ENCODE measurements at regions not wholly inside any gene's neighbourhood (a gene's known extent, or its start where the extent isn't known, plus 50 kb on each side); places are given as distances from the start of the nearest gene placed in this dataset.
"Not testable (repeated sequence)": the region's sequence is repeated elsewhere in the genome, so short reads cannot be mapped to it uniquely, and the experiment has no call there.

- DNase-seq (ENCODE audit: low read depth in 6 of 9, low spot score in 9 of 9); H3K4me1 ChIP-seq (ENCODE audit: control insufficient read depth in 2 of 2, insufficient read depth in 2 of 2, low read length in 2 of 2); H3K36me3 ChIP-seq (ENCODE audit: control insufficient read depth in 2 of 2, insufficient read depth in 2 of 2, low read length in 1 of 2); H3K4me3 ChIP-seq (ENCODE audit: low read length in 2 of 2); H3K27ac ChIP-seq (ENCODE audit: low read depth in 1 of 2, low read length in 1 of 2); H3K9me3 ChIP-seq (ENCODE audit: control insufficient read depth in 2 of 2, insufficient read depth in 1 of 2, low read length in 1 of 2); H3K27me3 ChIP-seq (ENCODE audit: control insufficient read depth in 2 of 2, insufficient read depth in 1 of 2, low read length in 1 of 2): not testable (repeated sequence)
- WGBS, result 96% methylated on average over 3 of the region's 3 CpGs
These were observed 142.1 kb upstream of the KCNK1 start for GRCh38 chr1:233471851-233472250.

- not testable (repeated sequence) for H3K27me3 ChIP-seq (ENCODE audit: control insufficient read depth in 2 of 2, insufficient read depth in 1 of 2, low read length in 1 of 2); H3K4me1 ChIP-seq (ENCODE audit: control insufficient read depth in 2 of 2, insufficient read depth in 2 of 2, low read length in 2 of 2); H3K9me3 ChIP-seq (ENCODE audit: control insufficient read depth in 2 of 2, insufficient read depth in 1 of 2, low read length in 1 of 2); H3K4me3 ChIP-seq (ENCODE audit: low read length in 2 of 2); H3K27ac ChIP-seq (ENCODE audit: low read depth in 1 of 2, low read length in 1 of 2); DNase-seq (ENCODE audit: low read depth in 6 of 9, low spot score in 9 of 9); H3K36me3 ChIP-seq (ENCODE audit: control insufficient read depth in 2 of 2, insufficient read depth in 2 of 2, low read length in 1 of 2)
- WGBS, result 78% methylated on average over 7 of the region's 7 CpGs
These were observed 141.1 kb upstream of the KCNK1 start for GRCh38 chr1:233472796-233473195.

GRCh38 chr1:233473549-233474204 is 140.2 kb upstream of the KCNK1 start:
- H3K9me3 ChIP-seq (ENCODE audit: control insufficient read depth in 2 of 2, insufficient read depth in 1 of 2, low read length in 1 of 2), result no peaks in the 10 kb centered on the region
- no peaks in the 10 kb centered on the region for H3K4me1 ChIP-seq (ENCODE audit: control insufficient read depth in 2 of 2, insufficient read depth in 2 of 2, low read length in 2 of 2)
- no peaks in the 10 kb centered on the region for H3K27me3 ChIP-seq (ENCODE audit: control insufficient read depth in 2 of 2, insufficient read depth in 1 of 2, low read length in 1 of 2)
- no peaks in the 10 kb centered on the region for H3K36me3 ChIP-seq (ENCODE audit: control insufficient read depth in 2 of 2, insufficient read depth in 2 of 2, low read length in 1 of 2)
- no peak overlapping the region for H3K4me3 ChIP-seq (ENCODE audit: low read length in 2 of 2)
- no peak overlapping the region for H3K27ac ChIP-seq (ENCODE audit: low read depth in 1 of 2, low read length in 1 of 2)
- DNase-seq (ENCODE audit: low read depth in 6 of 9, low spot score in 9 of 9), result no peak
- 93% methylated on average over 11 of the region's 11 CpGs for WGBS

- Histone ChIP-seq H3K27ac (ENCODE audit: low read depth in 1 of 2, low read length in 1 of 2) (no peak overlapping the region), H3K9me3 (ENCODE audit: control insufficient read depth in 2 of 2, insufficient read depth in 1 of 2, low read length in 1 of 2) (no peaks in the 10 kb centered on the region), H3K27me3 (ENCODE audit: control insufficient read depth in 2 of 2, insufficient read depth in 1 of 2, low read length in 1 of 2) (no peaks in the 10 kb centered on the region), H3K4me3 (ENCODE audit: low read length in 2 of 2) (no peak overlapping the region), H3K4me1 (ENCODE audit: control insufficient read depth in 2 of 2, insufficient read depth in 2 of 2, low read length in 2 of 2) (no peaks in the 10 kb centered on the region), H3K36me3 (ENCODE audit: control insufficient read depth in 2 of 2, insufficient read depth in 2 of 2, low read length in 1 of 2) (no peaks in the 10 kb centered on the region)
- no peak for DNase-seq (ENCODE audit: low read depth in 6 of 9, low spot score in 9 of 9)
These were observed 136.5 kb upstream of the KCNK1 start for GRCh38 chr1:233477359-233477758.

GRCh38 chr1:233478611-233479010 is 135.3 kb upstream of the KCNK1 start:
- H3K4me1 ChIP-seq (ENCODE audit: control insufficient read depth in 2 of 2, insufficient read depth in 2 of 2, low read length in 2 of 2), result no peaks in the 10 kb centered on the region
- no peak overlapping the region for H3K27ac ChIP-seq (ENCODE audit: low read depth in 1 of 2, low read length in 1 of 2)
- WGBS, result 94% methylated on average over 2 of the region's 2 CpGs
- no peak for DNase-seq (ENCODE audit: low read depth in 6 of 9, low spot score in 9 of 9)
- no peaks in the 10 kb centered on the region for H3K9me3 ChIP-seq (ENCODE audit: control insufficient read depth in 2 of 2, insufficient read depth in 1 of 2, low read length in 1 of 2)
- H3K27me3 ChIP-seq (ENCODE audit: control insufficient read depth in 2 of 2, insufficient read depth in 1 of 2, low read length in 1 of 2), result no peaks in the 10 kb centered on the region
- no peaks in the 10 kb centered on the region for H3K36me3 ChIP-seq (ENCODE audit: control insufficient read depth in 2 of 2, insufficient read depth in 2 of 2, low read length in 1 of 2)
- no peak overlapping the region for H3K4me3 ChIP-seq (ENCODE audit: low read length in 2 of 2)

GRCh38 chr1:233479110-233479890 is 134.6 kb upstream of the KCNK1 start:
- Histone ChIP-seq H3K36me3 (ENCODE audit: control insufficient read depth in 2 of 2, insufficient read depth in 2 of 2, low read length in 1 of 2) (no peaks in the 10 kb centered on the region), H3K27me3 (ENCODE audit: control insufficient read depth in 2 of 2, insufficient read depth in 1 of 2, low read length in 1 of 2) (no peaks in the 10 kb centered on the region), H3K9me3 (ENCODE audit: control insufficient read depth in 2 of 2, insufficient read depth in 1 of 2, low read length in 1 of 2) (no peaks in the 10 kb centered on the region), H3K4me3 (ENCODE audit: low read length in 2 of 2) (no peak overlapping the region), H3K27ac (ENCODE audit: low read depth in 1 of 2, low read length in 1 of 2) (no peak overlapping the region), H3K4me1 (ENCODE audit: control insufficient read depth in 2 of 2, insufficient read depth in 2 of 2, low read length in 2 of 2) (no peaks in the 10 kb centered on the region)
- whole genome bisulfite sequencing, result 88% methylated on average over 4 of the region's 4 CpGs
- no peak for DNase-seq (ENCODE audit: low read depth in 6 of 9, low spot score in 9 of 9)

GRCh38 chr1:233480198-233480597 is 133.7 kb upstream of the KCNK1 start:
- Histone ChIP-seq H3K27me3 (ENCODE audit: control insufficient read depth in 2 of 2, insufficient read depth in 1 of 2, low read length in 1 of 2) (no peaks in the 10 kb centered on the region), H3K36me3 (ENCODE audit: control insufficient read depth in 2 of 2, insufficient read depth in 2 of 2, low read length in 1 of 2) (no peaks in the 10 kb centered on the region), H3K27ac (ENCODE audit: low read depth in 1 of 2, low read length in 1 of 2) (no peak overlapping the region), H3K9me3 (ENCODE audit: control insufficient read depth in 2 of 2, insufficient read depth in 1 of 2, low read length in 1 of 2) (no peaks in the 10 kb centered on the region), H3K4me3 (ENCODE audit: low read length in 2 of 2) (no peak overlapping the region), H3K4me1 (ENCODE audit: control insufficient read depth in 2 of 2, insufficient read depth in 2 of 2, low read length in 2 of 2) (no peaks in the 10 kb centered on the region)
- 92% methylated on average over 7 of the region's 7 CpGs for WGBS
- no peak for DNase-seq (ENCODE audit: low read depth in 6 of 9, low spot score in 9 of 9)

GRCh38 chr1:233482388-233482787 is 131.5 kb upstream of the KCNK1 start:
- Histone ChIP-seq H3K27ac (ENCODE audit: low read depth in 1 of 2, low read length in 1 of 2) (no peak overlapping the region), H3K4me3 (ENCODE audit: low read length in 2 of 2) (no peak overlapping the region), H3K4me1 (ENCODE audit: control insufficient read depth in 2 of 2, insufficient read depth in 2 of 2, low read length in 2 of 2) (no peaks in the 10 kb centered on the region), H3K27me3 (ENCODE audit: control insufficient read depth in 2 of 2, insufficient read depth in 1 of 2, low read length in 1 of 2) (no peaks in the 10 kb centered on the region), H3K9me3 (ENCODE audit: control insufficient read depth in 2 of 2, insufficient read depth in 1 of 2, low read length in 1 of 2) (no peaks in the 10 kb centered on the region), H3K36me3 (ENCODE audit: control insufficient read depth in 2 of 2, insufficient read depth in 2 of 2, low read length in 1 of 2) (no peaks in the 10 kb centered on the region)
- WGBS, result 95% methylated on average over 3 of the region's 3 CpGs
- DNase-seq (ENCODE audit: low read depth in 6 of 9, low spot score in 9 of 9), result no peak

- no peaks in the 10 kb centered on the region for H3K9me3 ChIP-seq (ENCODE audit: control insufficient read depth in 2 of 2, insufficient read depth in 1 of 2, low read length in 1 of 2)
- no peak for DNase-seq (ENCODE audit: low read depth in 6 of 9, low spot score in 9 of 9)
- H3K27me3 ChIP-seq (ENCODE audit: control insufficient read depth in 2 of 2, insufficient read depth in 1 of 2, low read length in 1 of 2), result no peaks in the 10 kb centered on the region
- no peak overlapping the region for H3K27ac ChIP-seq (ENCODE audit: low read depth in 1 of 2, low read length in 1 of 2)
- H3K4me3 ChIP-seq (ENCODE audit: low read length in 2 of 2), result no peak overlapping the region
- no peaks in the 10 kb centered on the region for H3K4me1 ChIP-seq (ENCODE audit: control insufficient read depth in 2 of 2, insufficient read depth in 2 of 2, low read length in 2 of 2)
- H3K36me3 ChIP-seq (ENCODE audit: control insufficient read depth in 2 of 2, insufficient read depth in 2 of 2, low read length in 1 of 2), result no peaks in the 10 kb centered on the region
These were observed 128.5 kb upstream of the KCNK1 start for GRCh38 chr1:233485385-233485784.
